GM12864 (cell line): ENCODE measurements at regions not wholly inside any gene's neighbourhood (a gene's known extent, or its start where the extent isn't known, plus 50 kb on each side); places are given as distances from the start of the nearest gene placed in this dataset.
"Not testable (repeated sequence)": the region's sequence is repeated elsewhere in the genome, so short reads cannot be mapped to it uniquely, and the experiment has no call there.

Experiments used
- DNase-seq: peaks from one replicate; pipeline ENCODE4 v3.0.0-alpha.2; 2011; ENCODE audit warnings: low read depth
- H3K4me3 ChIP-seq: 2 replicates; pipeline ENCODE4 v1.5.1; 2011; ENCODE audit warnings: mild to moderate bottlenecking, low read depth, low read length, control low read depth
- TF ChIP-seq, protein P1 (sequence below): IDR thresholded peaks from 2 replicates; pipeline ENCODE4 v1.5.1; 2011; ENCODE audit warnings: low read depth, mild to moderate bottlenecking, moderate library complexity, low read length, control low read depth, inconsistent platforms; ENCODE audit errors: missing control alignments

DNA sequence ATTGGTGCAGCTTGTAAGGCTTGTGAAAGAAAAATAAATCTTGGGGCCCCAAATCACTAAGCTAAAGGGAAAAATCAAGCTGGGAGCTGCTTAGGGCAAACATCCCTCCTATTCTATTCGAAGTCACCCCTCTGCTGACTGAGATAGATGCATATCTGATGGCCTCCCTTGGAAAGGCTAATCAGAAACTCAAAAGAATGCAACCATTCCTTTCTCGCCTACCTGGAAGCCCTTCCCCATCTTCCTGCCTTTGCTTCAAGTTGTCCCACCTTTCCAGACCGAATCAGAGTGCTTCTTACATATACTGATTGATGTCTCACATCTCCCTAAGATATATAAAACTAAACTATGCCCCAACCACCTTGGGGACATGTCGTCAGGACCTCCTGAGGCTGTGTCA, 240.3 kb downstream of the SKIDA1 start:
- H3K4me3 ChIP-seq, result no peak overlapping the region
- TF ChIP-seq, protein P1, sequence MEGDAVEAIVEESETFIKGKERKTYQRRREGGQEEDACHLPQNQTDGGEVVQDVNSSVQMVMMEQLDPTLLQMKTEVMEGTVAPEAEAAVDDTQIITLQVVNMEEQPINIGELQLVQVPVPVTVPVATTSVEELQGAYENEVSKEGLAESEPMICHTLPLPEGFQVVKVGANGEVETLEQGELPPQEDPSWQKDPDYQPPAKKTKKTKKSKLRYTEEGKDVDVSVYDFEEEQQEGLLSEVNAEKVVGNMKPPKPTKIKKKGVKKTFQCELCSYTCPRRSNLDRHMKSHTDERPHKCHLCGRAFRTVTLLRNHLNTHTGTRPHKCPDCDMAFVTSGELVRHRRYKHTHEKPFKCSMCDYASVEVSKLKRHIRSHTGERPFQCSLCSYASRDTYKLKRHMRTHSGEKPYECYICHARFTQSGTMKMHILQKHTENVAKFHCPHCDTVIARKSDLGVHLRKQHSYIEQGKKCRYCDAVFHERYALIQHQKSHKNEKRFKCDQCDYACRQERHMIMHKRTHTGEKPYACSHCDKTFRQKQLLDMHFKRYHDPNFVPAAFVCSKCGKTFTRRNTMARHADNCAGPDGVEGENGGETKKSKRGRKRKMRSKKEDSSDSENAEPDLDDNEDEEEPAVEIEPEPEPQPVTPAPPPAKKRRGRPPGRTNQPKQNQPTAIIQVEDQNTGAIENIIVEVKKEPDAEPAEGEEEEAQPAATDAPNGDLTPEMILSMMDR, result no peak
- DNase-seq, result no peak

DNA sequence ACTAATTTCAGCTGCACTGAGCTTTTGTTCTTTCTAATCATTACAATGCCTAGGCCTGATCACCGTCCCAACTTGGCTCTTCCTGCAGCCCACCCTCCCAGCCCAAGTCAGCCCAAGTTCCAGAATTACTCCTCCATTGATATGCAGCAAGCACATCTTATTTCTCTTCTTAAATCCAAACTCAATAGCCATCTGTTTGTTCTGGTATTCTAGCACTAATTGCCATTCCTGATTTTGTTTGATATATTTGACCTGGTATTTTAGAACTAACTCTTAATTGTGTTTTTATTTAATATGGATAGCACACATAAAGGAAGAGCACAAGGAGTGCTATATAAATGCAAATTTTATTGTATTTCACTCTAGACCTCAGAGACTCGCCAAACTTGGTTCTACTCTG, 241.2 kb downstream of the SKIDA1 start:
- no peak for DNase-seq
- TF ChIP-seq, protein P1, result no peak
- H3K4me3 ChIP-seq, result no peak overlapping the region

DNA sequence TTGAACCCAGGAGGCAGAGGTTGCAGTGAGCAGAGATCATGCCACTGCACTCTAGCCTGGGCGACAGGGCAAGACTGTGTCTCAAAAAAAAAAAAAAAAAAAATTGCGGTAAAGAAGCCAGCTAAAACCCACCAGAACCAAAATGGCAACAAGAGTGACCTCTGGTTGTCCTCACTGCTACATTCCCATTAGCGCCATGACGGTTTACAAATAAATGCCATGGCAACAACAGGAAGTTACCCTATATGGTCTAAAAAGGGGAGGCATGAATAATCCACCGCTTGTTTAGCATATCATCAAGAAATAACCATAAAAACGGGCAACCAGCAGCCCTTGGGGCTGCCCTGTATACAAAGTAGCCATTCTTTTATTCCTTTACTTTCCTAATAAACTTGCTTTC, 242.4 kb downstream of the SKIDA1 start:
- not testable (repeated sequence) for H3K4me3 ChIP-seq

GRCh38 chr10:21281765-21282484, 243.6 kb downstream of the SKIDA1 start:
- DNase-seq, result no peak
- TF ChIP-seq, protein P1, result no peak
- no peak overlapping the region for H3K4me3 ChIP-seq

More for the DNA sequence above, 242.4 kb downstream of the SKIDA1 start:
- not testable (repeated sequence) for DNase-seq

DNA sequence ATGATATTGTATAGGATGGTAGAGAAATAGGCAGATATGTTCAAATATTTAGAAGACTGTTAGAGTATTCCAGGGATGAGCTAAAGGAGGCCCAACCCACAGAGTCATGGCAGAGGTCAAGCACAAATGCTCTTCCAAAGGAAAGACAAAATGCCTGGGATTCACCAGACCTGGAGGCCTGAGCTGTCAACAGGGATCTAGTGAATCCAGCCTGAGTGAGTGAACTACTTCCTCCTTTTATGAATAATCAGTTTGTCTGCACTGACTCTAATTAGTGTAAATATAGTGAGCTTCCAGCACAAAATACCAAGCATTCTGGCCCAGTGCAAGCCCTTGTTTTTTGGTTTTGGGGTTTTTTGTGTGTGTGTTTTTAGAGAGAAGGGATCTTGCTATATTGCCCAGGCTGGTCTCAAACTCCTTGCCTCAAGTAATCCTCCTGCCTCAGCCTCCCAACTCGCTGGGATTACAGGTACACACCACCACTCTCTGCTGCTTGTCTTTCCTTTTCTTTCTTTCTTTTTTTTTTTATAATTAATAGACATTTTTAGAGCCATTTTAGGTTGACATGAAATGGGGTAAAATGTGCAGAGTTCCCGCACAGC, 244.4 kb downstream of the SKIDA1 start:
- TF ChIP-seq, protein P1, result no peak
- no peak overlapping the region for H3K4me3 ChIP-seq
- DNase-seq, result no peak

- no peak overlapping the region for H3K4me3 ChIP-seq
- TF ChIP-seq, protein P1, result no peak
- no peak for DNase-seq
Observed at GRCh38 chr10:21280037-21280436, 245.4 kb downstream of the SKIDA1 start.

DNA sequence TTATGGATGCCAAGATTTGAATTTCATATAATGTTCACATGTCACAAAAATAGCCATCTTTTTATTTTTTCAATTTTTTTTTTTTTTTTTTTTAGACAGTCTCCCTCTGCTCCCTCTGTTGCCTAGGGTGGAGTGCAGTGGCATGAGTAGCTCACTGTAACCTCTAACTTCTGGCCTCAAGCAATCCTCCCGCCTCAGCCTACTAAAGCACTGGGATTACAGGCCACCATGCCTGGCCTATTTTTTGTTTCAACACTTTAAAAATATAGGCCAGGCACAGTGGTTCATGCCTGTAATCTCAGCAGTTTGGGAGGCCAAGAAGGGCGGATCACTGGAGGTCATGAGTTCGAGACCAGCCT, 246.3 kb downstream of the SKIDA1 start:
- TF ChIP-seq, protein P1, result no peak
- no peak for DNase-seq
- no peak overlapping the region for H3K4me3 ChIP-seq
